SHP77 treated with DMSO at 0.1 percent for 48 hours (cell line): ENCODE measurements at regions not wholly inside any gene's neighbourhood (a gene's known extent, or its start where the extent isn't known, plus 50 kb on each side); places are given as distances from the start of the nearest gene placed in this dataset.

Source experiments
- DNase-seq: peaks from one replicate; lab custom pipeline; 2025; lab: John Stamatoyannopoulos, UW

- DNase-seq: no peak
These were observed 516.0 kb downstream of the OTOL1 start for GRCh38 chr3:162012633-162013032.

- DNase-seq: no peak
These were observed 517.7 kb downstream of the OTOL1 start for GRCh38 chr3:162014284-162014683.

GRCh38 chr3:162015856-162016255 is 519.2 kb downstream of the OTOL1 start:
- DNase-seq: no peak

GRCh38 chr3:162019817-162020216 is 523.2 kb downstream of the OTOL1 start:
- DNase-seq: no peak

DNA sequence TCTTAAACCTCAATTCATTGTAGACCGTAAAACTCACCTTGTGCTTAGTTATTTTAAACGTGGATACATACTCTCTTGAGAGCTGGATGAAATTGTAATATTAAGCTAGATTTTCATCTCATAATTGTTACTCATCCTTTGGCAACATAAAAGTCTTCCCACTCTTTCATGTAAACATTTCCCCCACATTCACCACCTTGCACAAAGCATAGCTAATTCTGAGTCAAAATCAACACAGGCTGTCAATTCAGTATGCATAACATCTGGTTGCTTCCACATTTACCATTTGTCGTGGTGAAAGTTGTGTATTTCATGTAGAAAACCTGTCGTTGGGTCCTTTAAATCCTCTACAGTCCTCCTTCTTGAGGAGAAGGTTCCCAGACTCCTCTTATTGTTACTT is 524.6 kb downstream of the OTOL1 start:
- no peak for DNase-seq

DNA sequence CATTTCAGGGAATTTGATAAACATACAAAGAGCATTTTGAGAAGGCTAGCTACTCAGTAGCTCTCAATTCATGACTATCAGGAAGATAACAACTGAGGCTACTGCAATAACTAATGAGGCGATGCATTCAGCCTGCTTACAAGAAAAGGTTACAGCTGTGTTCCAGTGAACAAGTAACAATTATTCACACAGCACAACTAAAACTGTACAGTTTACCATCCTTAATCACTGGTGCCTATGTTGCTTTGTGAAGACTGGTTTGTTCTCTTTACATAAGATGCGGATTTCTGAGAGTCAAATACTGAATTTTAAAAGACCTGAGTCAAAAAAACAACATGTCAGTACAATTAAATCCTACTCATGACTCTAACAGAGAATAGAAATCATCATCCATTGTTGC is 526.3 kb downstream of the OTOL1 start:
- DNase-seq: no peak

- no peak for DNase-seq
These were observed 533.1 kb downstream of the OTOL1 start for GRCh38 chr3:162029736-162030135.

- no peak for DNase-seq
These were observed 537.8 kb downstream of the OTOL1 start for GRCh38 chr3:162034368-162034767.

- no peak for DNase-seq
These were observed 545.0 kb downstream of the OTOL1 start for GRCh38 chr3:162041622-162042021.

GRCh38 chr3:162052636-162053035 is 556.0 kb downstream of the OTOL1 start:
- no peak for DNase-seq

DNA sequence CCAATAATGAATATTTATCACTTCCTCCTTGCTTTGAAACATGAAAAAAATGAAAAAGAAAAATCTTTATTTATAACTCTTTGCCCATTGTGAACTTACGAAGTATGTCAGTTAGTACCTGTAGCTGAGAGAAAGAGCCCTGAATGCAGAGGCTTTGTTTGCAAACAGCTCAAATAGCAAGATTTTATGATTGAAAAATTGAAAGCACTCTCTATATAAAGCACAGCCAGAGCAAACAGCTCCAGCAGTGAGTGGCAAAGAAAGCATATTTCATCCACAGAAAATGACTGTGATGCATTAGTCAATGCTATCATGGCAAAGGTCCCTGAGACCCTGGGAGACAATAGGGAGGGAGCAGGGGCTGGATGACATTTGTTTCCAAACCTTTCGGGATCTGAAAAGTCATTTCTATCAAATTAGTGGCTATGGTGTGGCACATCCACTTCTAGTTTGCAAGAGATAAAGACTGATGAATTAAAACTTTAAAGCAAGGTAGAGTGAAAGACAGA is 576.1 kb downstream of the OTOL1 start:
- no peak for DNase-seq

- no peak for DNase-seq
These were observed 576.9 kb downstream of the OTOL1 start for GRCh38 chr3:162073422-162073975.

GRCh38 chr3:162077108-162077507 is 580.5 kb downstream of the OTOL1 start:
- DNase-seq: no peak

- no peak for DNase-seq
These were observed 585.9 kb downstream of the OTOL1 start for GRCh38 chr3:162082516-162082915.

- DNase-seq: no peak
These were observed 590.8 kb downstream of the OTOL1 start for GRCh38 chr3:162087361-162087760.

DNA sequence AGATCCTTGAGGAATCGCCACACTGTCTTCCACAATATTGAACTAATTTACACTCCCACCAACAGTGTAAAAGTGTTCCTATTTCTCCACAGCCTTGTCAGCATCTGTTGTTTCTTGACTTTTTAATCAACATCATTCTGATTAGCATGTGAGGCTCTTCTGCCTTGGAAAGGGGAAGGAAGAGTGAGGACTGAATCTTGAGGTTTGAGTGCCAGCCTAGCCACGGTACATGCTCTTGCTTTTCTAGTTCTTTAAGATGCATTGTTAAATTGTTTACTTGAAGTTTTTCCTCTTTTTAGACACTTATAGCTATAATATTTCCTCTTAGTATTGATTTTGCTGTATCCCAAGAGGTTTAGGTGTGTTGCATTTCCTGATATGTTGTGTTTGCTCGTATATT is 596.1 kb downstream of the OTOL1 start:
- no peak for DNase-seq

- DNase-seq: no peak
These were observed 597.7 kb downstream of the OTOL1 start for GRCh38 chr3:162094301-162094700.

GRCh38 chr3:162096874-162097273 is 600.3 kb downstream of the OTOL1 start:
- DNase-seq: no peak

GRCh38 chr3:162103808-162104207 is 607.2 kb downstream of the OTOL1 start:
- DNase-seq: no peak

DNA sequence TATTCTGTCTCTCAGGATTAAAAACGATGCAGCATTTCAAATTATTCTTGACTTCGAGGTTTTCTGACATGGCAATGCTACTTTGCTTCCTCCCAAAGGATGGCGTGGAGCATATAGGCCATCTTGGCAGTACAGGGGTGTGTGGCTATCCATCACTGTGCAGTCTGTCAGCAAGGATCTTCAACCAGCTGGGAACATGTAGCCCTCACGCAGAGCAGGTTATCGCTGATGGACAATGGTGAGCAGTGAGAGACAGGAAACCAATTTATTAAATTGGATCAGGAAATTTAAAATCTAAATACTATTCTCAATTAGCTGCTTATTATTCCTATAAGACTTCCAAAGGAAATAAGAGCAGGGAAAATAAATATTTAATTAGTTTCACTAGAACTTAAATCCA is 615.3 kb downstream of the OTOL1 start:
- DNase-seq: no peak

DNA sequence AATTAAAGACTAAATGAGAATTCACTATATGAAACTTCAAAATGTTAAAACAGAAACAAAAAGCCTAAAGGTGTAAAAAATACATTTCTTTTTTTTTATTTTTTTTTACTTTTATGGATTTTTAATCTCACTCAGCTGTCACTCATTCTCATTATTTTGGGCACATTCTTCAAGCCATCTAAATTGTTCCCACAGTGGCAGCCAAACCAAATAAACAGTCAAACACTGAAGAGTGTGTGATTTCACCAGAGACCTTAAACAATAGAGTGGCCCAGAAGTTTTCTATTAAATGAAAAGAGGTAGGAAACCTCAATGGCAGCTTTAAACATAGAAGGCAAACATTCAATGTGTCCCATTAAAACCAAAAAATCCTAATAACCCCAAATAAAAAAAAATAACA is 616.1 kb downstream of the OTOL1 start:
- DNase-seq: no peak

GRCh38 chr3:162117961-162118360 is 621.4 kb downstream of the OTOL1 start:
- no peak for DNase-seq

DNA sequence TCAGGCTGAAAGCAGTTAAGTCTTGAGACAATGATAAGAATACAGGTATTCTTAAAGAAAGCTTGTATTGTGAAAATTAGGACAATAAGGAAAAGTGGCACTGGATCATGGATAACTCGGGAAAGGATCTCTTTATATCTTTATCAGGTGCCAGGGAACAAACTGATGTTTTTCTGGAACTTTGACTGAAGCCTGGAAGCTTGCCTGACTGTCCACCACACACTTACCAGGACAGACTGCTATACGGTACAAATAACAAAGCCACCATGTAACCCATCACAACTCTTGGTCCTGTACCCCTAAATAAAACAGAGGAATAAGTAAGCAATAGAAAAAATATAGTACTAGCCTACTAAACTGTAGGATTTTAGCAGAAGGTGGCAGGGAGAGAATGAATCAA is 623.0 kb downstream of the OTOL1 start:
- no peak for DNase-seq

- no peak for DNase-seq
These were observed 625.8 kb downstream of the OTOL1 start for GRCh38 chr3:162122405-162122804.

- no peak for DNase-seq
These were observed 629.2 kb downstream of the OTOL1 start for GRCh38 chr3:162125790-162126189.
